AG09319 (cell line): ENCODE measurements at regions not wholly inside any gene's neighbourhood (a gene's known extent, or its start where the extent isn't known, plus 50 kb on each side); places are given as distances from the start of the nearest gene placed in this dataset.

Source experiments
- DNase-seq: peaks from one replicate; pipeline ENCODE4 v3.0.0-alpha.2; 2010; ENCODE audit warnings: low read depth; ENCODE audit errors: extremely low read depth
- TF ChIP-seq, protein P1 (sequence below): IDR thresholded peaks from 2 replicates; pipeline ENCODE4 v1.5.1; 2011; ENCODE audit warnings: low read depth, mild to moderate bottlenecking, inconsistent platforms, low read length, moderate library complexity

DNA sequence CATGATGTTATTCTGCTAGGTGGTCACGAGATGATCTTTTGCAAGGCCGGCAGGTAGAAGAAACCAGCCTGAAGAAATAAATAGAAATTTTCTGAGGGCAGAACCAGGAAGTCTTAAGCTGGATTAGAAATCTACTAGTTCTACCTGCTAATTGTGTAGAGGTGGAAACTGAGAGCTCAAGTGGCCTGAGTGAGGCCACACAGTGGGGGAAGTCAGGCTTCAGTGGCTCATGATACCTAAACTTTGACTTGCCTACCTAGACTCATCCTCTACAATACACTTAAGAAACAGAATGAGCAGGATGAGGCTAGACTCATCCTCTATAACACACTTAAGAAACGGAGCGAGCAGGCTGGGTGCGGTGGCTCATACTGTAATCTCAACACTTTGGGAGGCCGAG lies 134.9 kb upstream of the NDUFV2 start:
- no peak for DNase-seq
- TF ChIP-seq, protein P1, sequence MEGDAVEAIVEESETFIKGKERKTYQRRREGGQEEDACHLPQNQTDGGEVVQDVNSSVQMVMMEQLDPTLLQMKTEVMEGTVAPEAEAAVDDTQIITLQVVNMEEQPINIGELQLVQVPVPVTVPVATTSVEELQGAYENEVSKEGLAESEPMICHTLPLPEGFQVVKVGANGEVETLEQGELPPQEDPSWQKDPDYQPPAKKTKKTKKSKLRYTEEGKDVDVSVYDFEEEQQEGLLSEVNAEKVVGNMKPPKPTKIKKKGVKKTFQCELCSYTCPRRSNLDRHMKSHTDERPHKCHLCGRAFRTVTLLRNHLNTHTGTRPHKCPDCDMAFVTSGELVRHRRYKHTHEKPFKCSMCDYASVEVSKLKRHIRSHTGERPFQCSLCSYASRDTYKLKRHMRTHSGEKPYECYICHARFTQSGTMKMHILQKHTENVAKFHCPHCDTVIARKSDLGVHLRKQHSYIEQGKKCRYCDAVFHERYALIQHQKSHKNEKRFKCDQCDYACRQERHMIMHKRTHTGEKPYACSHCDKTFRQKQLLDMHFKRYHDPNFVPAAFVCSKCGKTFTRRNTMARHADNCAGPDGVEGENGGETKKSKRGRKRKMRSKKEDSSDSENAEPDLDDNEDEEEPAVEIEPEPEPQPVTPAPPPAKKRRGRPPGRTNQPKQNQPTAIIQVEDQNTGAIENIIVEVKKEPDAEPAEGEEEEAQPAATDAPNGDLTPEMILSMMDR: no peak

DNA sequence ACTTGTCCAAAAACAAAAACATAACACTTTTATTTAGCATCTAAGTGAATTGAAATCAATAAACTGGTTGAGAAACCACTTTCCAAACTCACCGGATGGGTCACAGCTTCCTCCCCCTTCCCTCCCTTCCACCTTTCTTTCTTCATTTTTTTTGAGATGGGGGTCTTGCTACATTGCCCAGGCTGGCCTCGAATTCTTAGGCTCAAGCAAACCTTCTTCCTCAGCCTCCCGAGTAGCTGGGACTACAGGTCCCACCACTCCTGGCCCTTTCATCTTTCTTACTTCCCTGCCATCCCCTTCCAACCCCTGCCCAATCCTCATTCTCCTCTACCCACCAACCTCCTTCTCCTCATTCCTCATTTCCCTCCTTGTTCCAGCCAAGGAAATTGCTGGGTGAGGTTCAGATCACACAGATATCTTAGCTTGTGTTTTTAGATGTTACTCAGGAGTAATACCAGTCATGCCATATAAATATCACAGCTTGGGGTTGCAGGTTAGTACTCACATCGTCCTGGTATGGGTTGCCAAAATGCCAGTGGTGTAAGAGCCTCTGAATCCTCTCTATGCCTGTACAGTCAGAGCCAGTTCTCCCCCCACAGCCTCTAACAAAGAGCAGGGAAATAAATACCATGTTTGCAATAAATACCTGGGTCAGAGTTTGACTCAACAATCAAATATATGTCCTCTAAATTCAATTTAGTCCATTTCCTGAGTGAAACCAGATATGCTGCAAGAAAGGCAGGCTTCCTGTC lies 132.7 kb upstream of the NDUFV2 start:
- no peak for DNase-seq
- TF ChIP-seq, protein P1: no peak

DNA sequence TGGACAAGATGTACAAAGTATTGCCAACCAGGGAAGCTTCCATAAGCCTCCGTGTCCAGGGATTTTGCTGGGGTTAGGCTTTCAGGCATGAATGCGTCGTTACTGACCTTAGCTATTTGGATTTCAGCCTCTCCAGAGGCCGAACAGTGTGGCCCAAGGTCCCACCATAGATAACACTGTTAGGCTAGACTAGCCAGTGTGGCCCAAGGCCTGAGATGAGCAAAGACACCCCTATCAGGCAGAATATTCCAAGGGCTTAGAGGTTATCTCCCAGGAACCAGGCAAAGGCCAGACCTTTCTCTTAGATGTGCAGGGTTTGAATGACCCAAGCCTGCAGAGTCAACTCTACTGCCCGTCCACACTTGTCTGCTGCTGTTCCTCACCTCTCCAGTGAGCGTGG lies 131.7 kb upstream of the NDUFV2 start:
- DNase-seq: no peak
- TF ChIP-seq, protein P1: no peak

DNA sequence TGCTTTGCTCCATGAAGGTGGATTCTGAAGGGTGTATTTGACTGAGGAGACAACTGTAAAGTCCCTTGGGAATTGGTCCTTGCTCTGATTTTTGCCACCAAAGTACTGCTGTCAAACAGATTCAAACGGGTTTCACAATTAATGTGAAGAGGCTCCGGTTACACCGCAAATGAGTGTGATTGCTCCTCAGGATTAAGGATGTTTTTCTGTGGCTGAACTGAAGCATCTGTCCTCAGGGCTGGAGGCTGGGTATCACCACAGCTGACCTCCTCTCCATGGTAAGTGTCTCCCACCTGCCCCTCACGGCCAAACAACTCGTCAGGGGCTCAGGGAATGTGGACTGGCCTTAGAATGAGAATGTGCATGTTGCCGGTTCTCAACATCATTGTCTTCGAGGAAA lies 130.4 kb upstream of the NDUFV2 start:
- no peak for DNase-seq
- TF ChIP-seq, protein P1: no peak

DNA sequence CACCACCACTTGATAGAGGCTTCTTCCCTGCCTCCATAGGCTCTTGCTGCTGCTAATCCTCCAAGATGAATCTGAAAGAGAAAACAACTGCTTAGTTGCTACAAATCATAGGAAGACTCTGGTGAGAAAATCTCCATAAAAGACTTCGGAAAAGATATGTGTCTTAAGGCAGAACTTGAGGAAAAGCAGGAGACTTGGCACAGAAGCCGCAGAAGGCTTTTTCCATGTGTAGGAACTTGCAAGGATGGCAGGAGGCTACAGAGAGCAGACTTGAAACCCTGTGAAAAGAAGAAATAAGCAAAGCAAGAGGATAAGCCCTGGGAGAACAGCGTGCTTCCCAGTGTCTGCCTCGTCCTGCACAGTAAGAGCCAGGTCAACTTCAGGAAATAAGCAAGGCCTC lies 128.2 kb upstream of the NDUFV2 start:
- no peak for DNase-seq

DNA sequence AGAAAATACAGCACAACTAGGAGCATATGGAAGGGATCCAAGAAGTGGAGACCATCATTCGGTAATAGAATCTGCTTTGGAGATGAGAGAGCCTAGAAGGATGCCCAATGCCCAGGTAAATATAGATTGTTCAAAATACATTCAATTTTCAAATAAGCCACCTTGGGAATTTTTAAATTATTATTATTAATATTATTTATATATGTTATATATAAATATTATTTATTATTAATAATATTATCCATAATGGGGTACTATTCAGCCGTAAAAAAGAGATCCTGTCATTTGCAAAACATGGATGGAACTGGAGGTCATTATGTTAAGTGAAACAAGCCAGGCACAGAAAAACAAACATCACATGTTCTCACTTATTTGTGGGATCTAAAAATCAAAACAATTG lies 127.8 kb upstream of the NDUFV2 start:
- no peak for DNase-seq
- TF ChIP-seq, protein P1: no peak

More for the DNA sequence above, 128.2 kb upstream of the NDUFV2 start:
- TF ChIP-seq, protein P1: no peak

DNA sequence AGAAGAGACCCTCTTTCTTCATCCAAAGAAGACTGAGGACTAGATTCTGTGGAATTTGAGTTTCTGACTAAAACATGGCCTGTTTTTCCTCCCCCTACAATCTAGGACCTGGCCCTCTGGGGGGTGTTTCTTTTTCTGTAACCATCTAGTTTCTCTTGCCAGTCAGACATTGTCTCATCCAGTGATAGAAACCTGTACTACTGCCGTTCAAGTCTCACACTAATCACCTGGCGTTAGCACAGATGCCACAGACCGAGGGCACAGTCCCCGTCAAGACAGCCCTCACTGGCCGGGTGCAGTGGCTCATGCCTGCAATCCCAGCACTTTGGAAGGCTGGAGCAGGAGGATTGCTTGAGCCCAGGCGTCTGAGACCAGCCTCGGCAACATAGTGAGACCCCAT lies 126.9 kb upstream of the NDUFV2 start:
- TF ChIP-seq, protein P1: no peak
- no peak for DNase-seq
